ENCODE measurements at regions not wholly inside any gene's neighbourhood (a gene's known extent, or its start where the extent isn't known, plus 50 kb on each side); places are given as distances from the start of the nearest gene placed in this dataset.

GRCh38 chrX:9130031-9130430, 96.1 kb upstream of the FAM9B start:
- CTCF ChIA-PET (ENCODE audit: partially characterized antibody): interaction anchor here (0.6 to 1.3 kb wide), 4 partner anchors 9 to 153 kb away, joined by 3 to 4 read pairs (median 3); no protein-coding TSS in a partner anchor
- no peak overlapping the region for H2BK12ac ChIP-seq (ENCODE audit: low read depth, low read length)
- POLR2A ChIA-PET (ENCODE audit: partially characterized antibody): no interaction called here
- no peaks in the 10 kb centered on the region for H3K36me3 ChIP-seq (ENCODE audit: control insufficient read depth in 2 of 4, insufficient read depth in 4 of 4, low read length in 3 of 4)
- H2BK5ac ChIP-seq (ENCODE audit: low read depth, low read length): no peak overlapping the region
- H3K56ac ChIP-seq (replicated peaks; ENCODE audit: insufficient read length, low read depth, low read length): no peak overlapping the region
- H3K4ac ChIP-seq (replicated peaks; ENCODE audit: insufficient read length, low read depth, low read length): no peak overlapping the region
- H3K23me2 ChIP-seq (ENCODE audit: low read depth, low read length): no peaks in the 10 kb centered on the region
- no peak overlapping the region for H3K18ac ChIP-seq (ENCODE audit: extremely low read depth, low read length)
- WGBS, 2 experiments (ENCODE audit: extremely low coverage in 1 of 2, insufficient coverage in 1 of 2, insufficient read length in 1 of 2, insufficient replicate concordance in 2 of 2, low coverage in 1 of 2, low lambda C conversion rate in 2 of 2, missing lambda C conversion rate in 1 of 2): 88% methylated on average over 8 of the region's 8 CpGs; no CpG with 5 or more reads in 1 of the 2 experiments
- no peak overlapping the region for H4K5ac ChIP-seq (ENCODE audit: insufficient read length, low read depth, low read length)
- no peaks in the 10 kb centered on the region for H3K79me2 ChIP-seq (ENCODE audit: control insufficient read depth in 1 of 2, insufficient read depth in 2 of 2, low read length in 2 of 2)
- no peak overlapping the region for H3K9ac ChIP-seq (replicated peaks in 1 of 4; ENCODE audit: extremely low read depth in 1 of 4, low read depth in 3 of 4, low read length in 3 of 4)
- no peak overlapping the region for H3K4me3 ChIP-seq (ENCODE audit: extremely low read depth in 1 of 4, insufficient read depth in 2 of 4, low read depth in 3 of 4, low read length in 4 of 4)
- H4K91ac ChIP-seq (replicated peaks; ENCODE audit: insufficient read length, low read length): no peak overlapping the region
- no peak overlapping the region for H4K8ac ChIP-seq (ENCODE audit: extremely low read depth, insufficient read depth, low read length)
- H3K27ac ChIP-seq (ENCODE audit: low read depth, low read length): no peak overlapping the region
- H3K27me3 ChIP-seq (replicated peaks in 1 of 4; ENCODE audit: control insufficient read depth in 3 of 4, extremely low read depth in 1 of 4, insufficient read depth in 3 of 4, low read length in 3 of 4): no peaks in the 10 kb centered on the region
- H3K4me2 ChIP-seq (ENCODE audit: insufficient read depth in 1 of 2, low read depth in 2 of 2, low read length in 2 of 2): no peak overlapping the region
- H3K23ac ChIP-seq (ENCODE audit: insufficient read length): no peak overlapping the region
- H2BK20ac ChIP-seq (ENCODE audit: low read length): no peak overlapping the region
- FAIRE-seq: no peak
- H2AK5ac ChIP-seq (ENCODE audit: low read depth, low read length): no peak overlapping the region
- H2BK15ac ChIP-seq (ENCODE audit: low read length): no peak overlapping the region
- H3K9me3 ChIP-seq (ENCODE audit: insufficient read depth in 2 of 2, low read depth in 1 of 2, low read length in 1 of 2): no peaks in the 10 kb centered on the region
- H2AFZ ChIP-seq (ENCODE audit: low read length): no peak overlapping the region
- H3K4me1 ChIP-seq (replicated peaks in 1 of 4; ENCODE audit: control insufficient read depth in 3 of 4, insufficient read depth in 4 of 4, low read length in 3 of 4): peaks cover 0 to 4% (median 1%) of the 10 kb centered on the region in 4 experiments; a peak in 2 of 7 replicates
- no peaks in the 10 kb centered on the region for H3K79me1 ChIP-seq (ENCODE audit: low read depth, low read length)
- H3K14ac ChIP-seq (ENCODE audit: insufficient read length): no peak overlapping the region
- H4K20me1 ChIP-seq (replicated peaks in 1 of 2; ENCODE audit: control insufficient read depth in 1 of 2, insufficient read depth in 2 of 2, low read length in 2 of 2): no peaks in the 10 kb centered on the region
- no peak for DNase-seq (ENCODE audit: low read depth in 1 of 2, low spot score in 2 of 2)
- TF ChIP-seq CBX5 (IDR thresholded peaks at IDR 0.05; ENCODE audit: low read depth, low read length) (no peak), SIRT6 (IDR thresholded peaks at IDR 0.05; ENCODE audit: low read length) (no peak), JUN (IDR thresholded peaks at IDR 0.05; ENCODE audit: low read depth, low read length) (no peak), EZH2 (IDR thresholded peaks at IDR 0.05; ENCODE audit: low read depth, low read length, severe bottlenecking) (no peak), CTCF (IDR thresholded peaks at IDR 0.05; ENCODE audit: control extremely low read depth in 1 of 3, insufficient read depth in 1 of 3, low read depth in 1 of 3, low read length in 3 of 3) (no peak), JUND (IDR thresholded peaks at IDR 0.05; ENCODE audit: low read length) (no peak), RXRA (IDR thresholded peaks at IDR 0.05; ENCODE audit: insufficient read depth, low read depth, low read length) (no peak)
- no peak overlapping the region for H2BK120ac ChIP-seq (replicated peaks; ENCODE audit: low read depth, low read length)
